K562 (cell line): ENCODE measurements at regions not wholly inside any gene's neighbourhood (a gene's known extent, or its start where the extent isn't known, plus 50 kb on each side); places are given as distances from the start of the nearest gene placed in this dataset.

Experiments
- BRD9 ChIP-seq: fragments of 450-650 bp; IDR thresholded peaks from 2 replicates; pipeline ENCODE4 v1.6.1; 2018; ENCODE audit warnings: low read depth; ENCODE audit not compliant: partially characterized antibody
- CAMTA2 ChIP-seq: fragments of 250-450 bp; sonication (Bioruptor Pico); conservative IDR thresholded peaks from 2 replicates; pipeline ENCODE4 v1.5.1; 2022
- CBX1 ChIP-seq: sonication (generic); IDR thresholded peaks from 2 replicates; pipeline ENCODE4 v1.6.1; 2016; ENCODE audit warnings: antibody characterized with exemption, low read depth, mild to moderate bottlenecking
- ELF2 ChIP-seq: fragments of 250-450 bp; sonication (Bioruptor Pico); IDR thresholded peaks from 2 replicates; pipeline ENCODE4 v1.5.0; 2021; ENCODE audit warnings: mild to moderate bottlenecking
- EP300 ChIP-seq: IDR thresholded peaks from 2 replicates; pipeline ENCODE4 v1.6.1; 2012; ENCODE audit warnings: low read length, improper control_type of control experiment
- ETV5 ChIP-seq: sonication (generic); formaldehyde crosslinking; IDR thresholded peaks from 2 replicates; pipeline ENCODE4 v1.4.0; 2020; ENCODE audit warnings: low read depth, mild to moderate bottlenecking, missing genetic modification reagents
- FOXM1 ChIP-seq, 2 experiments: fragments of 450-650 bp in 1 of 2; sonication (generic) in 1 of 2; formaldehyde crosslinking in 1 of 2; IDR thresholded peaks; 2 replicates each; pipeline versions ENCODE4 v1.6.1 to v1.9.0; 2017 to 2022; ENCODE audit warnings: low read depth in 2 of 2, mild to moderate bottlenecking in 2 of 2, missing genetic modification reagents in 1 of 2, moderate library complexity in 1 of 2
- GTF2F1 ChIP-seq: IDR thresholded peaks from 2 replicates; pipeline ENCODE4 v1.6.1; 2011; ENCODE audit warnings: low read depth, low read length, improper control_type of control experiment
- HLTF ChIP-seq: fragments of 450-650 bp; IDR thresholded peaks from 2 replicates; pipeline ENCODE4 v1.6.1; 2016
- KDM1A ChIP-seq, 2 experiments: fragments of 450-650 bp; IDR thresholded peaks; 2 replicates each; pipeline ENCODE4 v1.6.1; 2016; ENCODE audit warnings: mild to moderate bottlenecking in 2 of 2
- KLF1 ChIP-seq: fragments of 450-650 bp; IDR thresholded peaks from 2 replicates; pipeline ENCODE4 v1.6.1; 2016; ENCODE audit warnings: missing genetic modification characterization, missing compliant biosample characterization
- MED1 ChIP-seq: sonication (generic); formaldehyde crosslinking; IDR thresholded peaks from 2 replicates; pipeline ENCODE4 v1.8.1; 2023; ENCODE audit warnings: missing genetic modification reagents, borderline replicate concordance
- NR1H2 ChIP-seq: sonication (generic); formaldehyde crosslinking; IDR thresholded peaks from 2 replicates; pipeline ENCODE4 v1.4.0; 2020; ENCODE audit warnings: mild to moderate bottlenecking, missing genetic modification reagents
- NR4A1 ChIP-seq, 2 experiments: fragments of 250-450 bp in 1 of 2; fragments of 450-650 bp in 1 of 2; sonication (Bioruptor Pico) in 1 of 2; IDR thresholded peaks; 2 replicates each; pipeline versions ENCODE4 v1.4.0 to v1.6.1; 2016 to 2020; ENCODE audit warnings: mild to moderate bottlenecking in 2 of 2, missing compliant biosample characterization in 1 of 2, missing genetic modification characterization in 1 of 2, moderate library complexity in 1 of 2
- PHF20 ChIP-seq: fragments of 450-650 bp; IDR thresholded peaks from 2 replicates; pipeline ENCODE4 v1.6.1; 2018; ENCODE audit not compliant: partially characterized antibody
- STAT5B ChIP-seq: fragments of 250-450 bp; sonication (Bioruptor Pico); IDR thresholded peaks from 2 replicates; pipeline ENCODE4 v1.8.0; 2021; ENCODE audit warnings: mild to moderate bottlenecking, inconsistent platforms
- TCF3 ChIP-seq: sonication (generic); formaldehyde crosslinking; IDR thresholded peaks from 2 replicates; pipeline ENCODE4 v1.4.0; 2020; ENCODE audit warnings: mild to moderate bottlenecking, missing genetic modification reagents
- ZFX ChIP-seq: sonication (generic); formaldehyde crosslinking; IDR thresholded peaks from 2 replicates; pipeline ENCODE4 v1.8.0; 2022; ENCODE audit warnings: mild to moderate bottlenecking, missing genetic modification reagents, moderate library complexity
- ZNF124 ChIP-seq: sonication (generic); formaldehyde crosslinking; IDR thresholded peaks from 2 replicates; pipeline ENCODE4 v1.8.1; 2022; ENCODE audit warnings: missing genetic modification reagents
- ZNF134 ChIP-seq: fragments of 250-450 bp; sonication (Bioruptor Pico); conservative IDR thresholded peaks from 2 replicates; pipeline ENCODE4 v1.4.0; 2020
- ZNF668 ChIP-seq: fragments of 250-450 bp; sonication (Bioruptor Pico); IDR thresholded peaks from 2 replicates; pipeline ENCODE4 v1.8.0; 2022; ENCODE audit warnings: mild to moderate bottlenecking, inconsistent platforms
- ZNF707 ChIP-seq: fragments of 250-450 bp; sonication (Bioruptor Pico); conservative IDR thresholded peaks from 2 replicates; pipeline ENCODE4 v1.8.0; 2022; ENCODE audit warnings: inconsistent platforms, mild to moderate bottlenecking, moderate library complexity
- ZNF77 ChIP-seq: fragments of 250-450 bp; sonication (Bioruptor Pico); IDR thresholded peaks from 2 replicates; pipeline ENCODE4 v1.5.0; 2020
- TF ChIP-seq, protein P1 (sequence below): fragments of 450-650 bp; IDR thresholded peaks from 2 replicates; pipeline ENCODE4 v1.6.1; 2017; ENCODE audit warnings: antibody characterized with exemption, mild to moderate bottlenecking
- TF ChIP-seq, protein P2 (sequence below): fragments of 450-650 bp; formaldehyde crosslinking; IDR thresholded peaks from 2 replicates; pipeline ENCODE4 v1.4.0; 2020; ENCODE audit warnings: mild to moderate bottlenecking, moderate library complexity

DNA sequence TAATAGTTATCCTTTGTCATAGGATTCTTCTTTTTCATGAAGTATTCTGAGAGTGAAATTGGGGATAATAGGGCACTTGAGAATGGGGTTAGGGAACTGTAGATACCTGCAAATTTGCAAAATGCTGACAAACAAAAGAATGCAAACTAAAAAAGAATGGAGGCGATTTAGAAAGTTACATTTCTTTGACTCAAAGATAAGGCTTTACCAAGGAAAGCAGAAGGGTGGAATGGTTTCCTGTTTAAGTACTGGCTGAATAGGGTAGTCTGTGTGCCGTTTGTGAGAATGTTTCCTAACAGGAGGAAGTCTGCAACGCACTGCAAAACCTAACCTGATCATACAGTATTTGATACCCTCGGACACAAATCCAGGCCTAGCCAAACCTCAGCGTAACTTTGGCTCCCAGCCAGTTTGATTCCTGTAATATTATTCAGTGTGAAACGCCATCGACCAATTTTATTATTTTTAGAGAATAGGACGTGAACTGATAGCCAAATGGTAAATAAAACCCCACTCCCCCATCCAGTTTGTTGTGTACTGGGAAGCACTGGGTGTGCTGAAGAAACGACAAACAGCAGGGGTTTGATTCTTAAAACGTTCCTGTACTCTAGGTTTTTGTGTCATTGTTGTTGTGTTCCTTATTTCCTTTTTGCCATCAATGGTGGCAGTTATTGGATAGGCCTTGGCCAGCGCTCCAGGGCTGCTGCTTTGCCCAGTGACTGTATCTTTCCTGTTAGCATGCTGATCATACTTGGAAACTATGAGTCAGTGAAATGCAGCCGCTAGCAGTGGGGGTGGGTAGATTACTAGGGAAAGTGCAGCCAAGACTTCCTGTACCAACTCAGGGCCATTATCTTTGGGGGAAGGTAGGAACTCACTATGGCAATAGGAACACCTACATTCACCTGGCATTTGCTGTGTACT is 148.0 kb upstream of the TBL1XR1 start (continued):
- TF ChIP-seq NR4A1 (CRISPR knock-in tag; IDR thresholded peaks at IDR 0.05) = no peak
- peak; percentile 87; the same call in 1 of the 2 replicates for TF ChIP-seq NR4A1 (tag; IDR thresholded peaks at IDR 0.05)
- TF ChIP-seq HLTF = no peak; the same call in none of the 2 replicates
- TF ChIP-seq, protein P1, sequence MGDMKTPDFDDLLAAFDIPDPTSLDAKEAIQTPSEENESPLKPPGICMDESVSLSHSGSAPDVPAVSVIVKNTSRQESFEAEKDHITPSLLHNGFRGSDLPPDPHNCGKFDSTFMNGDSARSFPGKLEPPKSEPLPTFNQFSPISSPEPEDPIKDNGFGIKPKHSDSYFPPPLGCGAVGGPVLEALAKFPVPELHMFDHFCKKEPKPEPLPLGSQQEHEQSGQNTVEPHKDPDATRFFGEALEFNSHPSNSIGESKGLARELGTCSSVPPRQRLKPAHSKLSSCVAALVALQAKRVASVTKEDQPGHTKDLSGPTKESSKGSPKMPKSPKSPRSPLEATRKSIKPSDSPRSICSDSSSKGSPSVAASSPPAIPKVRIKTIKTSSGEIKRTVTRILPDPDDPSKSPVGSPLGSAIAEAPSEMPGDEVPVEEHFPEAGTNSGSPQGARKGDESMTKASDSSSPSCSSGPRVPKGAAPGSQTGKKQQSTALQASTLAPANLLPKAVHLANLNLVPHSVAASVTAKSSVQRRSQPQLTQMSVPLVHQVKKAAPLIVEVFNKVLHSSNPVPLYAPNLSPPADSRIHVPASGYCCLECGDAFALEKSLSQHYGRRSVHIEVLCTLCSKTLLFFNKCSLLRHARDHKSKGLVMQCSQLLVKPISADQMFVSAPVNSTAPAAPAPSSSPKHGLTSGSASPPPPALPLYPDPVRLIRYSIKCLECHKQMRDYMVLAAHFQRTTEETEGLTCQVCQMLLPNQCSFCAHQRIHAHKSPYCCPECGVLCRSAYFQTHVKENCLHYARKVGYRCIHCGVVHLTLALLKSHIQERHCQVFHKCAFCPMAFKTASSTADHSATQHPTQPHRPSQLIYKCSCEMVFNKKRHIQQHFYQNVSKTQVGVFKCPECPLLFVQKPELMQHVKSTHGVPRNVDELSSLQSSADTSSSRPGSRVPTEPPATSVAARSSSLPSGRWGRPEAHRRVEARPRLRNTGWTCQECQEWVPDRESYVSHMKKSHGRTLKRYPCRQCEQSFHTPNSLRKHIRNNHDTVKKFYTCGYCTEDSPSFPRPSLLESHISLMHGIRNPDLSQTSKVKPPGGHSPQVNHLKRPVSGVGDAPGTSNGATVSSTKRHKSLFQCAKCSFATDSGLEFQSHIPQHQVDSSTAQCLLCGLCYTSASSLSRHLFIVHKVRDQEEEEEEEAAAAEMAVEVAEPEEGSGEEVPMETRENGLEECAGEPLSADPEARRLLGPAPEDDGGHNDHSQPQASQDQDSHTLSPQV = peak; percentile 99
- no peak for TF ChIP-seq CBX1
- TF ChIP-seq ZNF707 (CRISPR knock-in tag) = peak; percentile 52; the same call in 1 of the 2 replicates
- TF ChIP-seq KLF1 (tag) = no peak
- TF ChIP-seq MED1 (CRISPR knock-in tag) = no peak
- TF ChIP-seq FOXM1 (IDR thresholded peaks at IDR 0.05; ENCODE audit: low read depth) = no peak; the same call in none of the 2 replicates
- no peak for TF ChIP-seq FOXM1 (CRISPR knock-in tag; IDR thresholded peaks at IDR 0.05; ENCODE audit: low read depth)
- TF ChIP-seq TCF3 = peak; percentile 74
- no peak for TF ChIP-seq PHF20
- peak; percentile 94 for TF ChIP-seq BRD9
- TF ChIP-seq STAT5B (CRISPR knock-in tag) = no peak
- TF ChIP-seq ZNF668 (CRISPR knock-in tag) = 0 out of 2 replicates have a peak, but pooled peaks have one; percentile 55
- no peak for TF ChIP-seq ZNF77 (CRISPR knock-in tag)
- no peak for TF ChIP-seq GTF2F1
- TF ChIP-seq, protein P2, sequence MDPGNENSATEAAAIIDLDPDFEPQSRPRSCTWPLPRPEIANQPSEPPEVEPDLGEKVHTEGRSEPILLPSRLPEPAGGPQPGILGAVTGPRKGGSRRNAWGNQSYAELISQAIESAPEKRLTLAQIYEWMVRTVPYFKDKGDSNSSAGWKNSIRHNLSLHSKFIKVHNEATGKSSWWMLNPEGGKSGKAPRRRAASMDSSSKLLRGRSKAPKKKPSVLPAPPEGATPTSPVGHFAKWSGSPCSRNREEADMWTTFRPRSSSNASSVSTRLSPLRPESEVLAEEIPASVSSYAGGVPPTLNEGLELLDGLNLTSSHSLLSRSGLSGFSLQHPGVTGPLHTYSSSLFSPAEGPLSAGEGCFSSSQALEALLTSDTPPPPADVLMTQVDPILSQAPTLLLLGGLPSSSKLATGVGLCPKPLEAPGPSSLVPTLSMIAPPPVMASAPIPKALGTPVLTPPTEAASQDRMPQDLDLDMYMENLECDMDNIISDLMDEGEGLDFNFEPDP (CRISPR knock-in tag) = no peak
- peak; percentile 96 for TF ChIP-seq EP300
- TF ChIP-seq ELF2 (CRISPR knock-in tag) = no peak
- peak; percentile 90 for TF ChIP-seq ZFX (CRISPR knock-in tag)
- peak in 1 of 2 experiments; percentile 58; a peak in 1 of 4 replicates for TF ChIP-seq KDM1A (IDR thresholded peaks at IDR 0.05)
- no peak for TF ChIP-seq NR1H2
- no peak for TF ChIP-seq ZNF134 (CRISPR knock-in tag)
- TF ChIP-seq ZNF124 (CRISPR knock-in tag) = no peak
- TF ChIP-seq CAMTA2 = no peak
- TF ChIP-seq ETV5 (CRISPR knock-in tag) = peak; percentile 78
